ENCODE measurements at regions not wholly inside any gene's neighbourhood (a gene's known extent, or its start where the extent isn't known, plus 50 kb on each side); places are given as distances from the start of the nearest gene placed in this dataset.
"Not testable (repeated sequence)": the region's sequence is repeated elsewhere in the genome, so short reads cannot be mapped to it uniquely, and the experiment has no call there.

- not testable (repeated sequence) for DNase-seq
These were observed 188.8 kb downstream of the NPIPB11 start for GRCh38 chr16:29217752-29218126.

GRCh38 chr16:29217104-29217751 lies 189.3 kb downstream of the NPIPB11 start:
- not testable (repeated sequence) for DNase-seq

- not testable (repeated sequence) for DNase-seq
These were observed 192.7 kb downstream of the NPIPB11 start for GRCh38 chr16:29213770-29214169.

- not testable (repeated sequence) for DNase-seq
These were observed 193.3 kb downstream of the NPIPB11 start for GRCh38 chr16:29213251-29213650.

- not testable (repeated sequence) for DNase-seq
These were observed 194.2 kb downstream of the NPIPB11 start for GRCh38 chr16:29212084-29213027.

- not testable (repeated sequence) for DNase-seq
These were observed 195.1 kb downstream of the NPIPB11 start for GRCh38 chr16:29211456-29211855.

- DNase-seq = not testable (repeated sequence)
These were observed 196.0 kb downstream of the NPIPB11 start for GRCh38 chr16:29210299-29211150.

GRCh38 chr16:29206120-29206519 lies 200.4 kb downstream of the NPIPB11 start:
- DNase-seq = not testable (repeated sequence)

GRCh38 chr16:29205151-29205550 lies 201.4 kb downstream of the NPIPB11 start:
- not testable (repeated sequence) for DNase-seq

GRCh38 chr16:29204806-29205135 lies 201.7 kb downstream of the NPIPB11 start:
- DNase-seq = no peak

GRCh38 chr16:29203933-29204805 lies 202.3 kb downstream of the NPIPB11 start:
- not testable (repeated sequence) for DNase-seq

- DNase-seq = not testable (repeated sequence)
These were observed 203.2 kb downstream of the NPIPB11 start for GRCh38 chr16:29203046-29203932.

- not testable (repeated sequence) for DNase-seq
These were observed 203.9 kb downstream of the NPIPB11 start for GRCh38 chr16:29202642-29203041.

GRCh38 chr16:29202025-29202632 lies 204.4 kb downstream of the NPIPB11 start:
- DNase-seq = not testable (repeated sequence)

- not testable (repeated sequence) for DNase-seq
These were observed 205.1 kb downstream of the NPIPB11 start for GRCh38 chr16:29201296-29202024.

- not testable (repeated sequence) for DNase-seq
These were observed 205.8 kb downstream of the NPIPB11 start for GRCh38 chr16:29200681-29201080.

- DNase-seq = not testable (repeated sequence)
These were observed 206.3 kb downstream of the NPIPB11 start for GRCh38 chr16:29200135-29200601.

GRCh38 chr16:29199626-29200025 lies 206.9 kb downstream of the NPIPB11 start:
- not testable (repeated sequence) for DNase-seq
